NCI-H524 (cell line): ENCODE measurements at regions not wholly inside any gene's neighbourhood (a gene's known extent, or its start where the extent isn't known, plus 50 kb on each side); places are given as distances from the start of the nearest gene placed in this dataset.
A peak's percentile ranks its signal among the peaks of the same experiment; 100 is the strongest.

Experiments used
- DNase-seq, 2 experiments: peaks; one replicate each; lab custom pipeline; 2025; lab: John Stamatoyannopoulos, UW

- DNase-seq = peak in 1 of 2 experiments; percentile 63
Observed at GRCh38 chr6:40798069-40798770, 211.1 kb upstream of the LRFN2 start.

GRCh38 chr6:40796260-40797221, 209.4 kb upstream of the LRFN2 start:
- DNase-seq = peak; percentile 56 to 73

- no peak for DNase-seq
Observed at GRCh38 chr6:40794586-40794985, 207.4 kb upstream of the LRFN2 start.

GRCh38 chr6:40792183-40792582, 205.0 kb upstream of the LRFN2 start:
- DNase-seq = no peak

GRCh38 chr6:40791004-40791403, 203.8 kb upstream of the LRFN2 start:
- peak in 1 of 2 experiments; percentile 30 for DNase-seq

- peak; percentile 21 to 56 for DNase-seq
Observed at GRCh38 chr6:40788661-40789655, 201.8 kb upstream of the LRFN2 start.

GRCh38 chr6:40782355-40782754, 195.2 kb upstream of the LRFN2 start:
- no peak for DNase-seq

- no peak for DNase-seq
Observed at GRCh38 chr6:40780637-40781036, 193.5 kb upstream of the LRFN2 start.

- DNase-seq = no peak
Observed at GRCh38 chr6:40779409-40779808, 192.2 kb upstream of the LRFN2 start.

- no peak for DNase-seq
Observed at GRCh38 chr6:40778918-40779317, 191.8 kb upstream of the LRFN2 start.

- no peak for DNase-seq
Observed at GRCh38 chr6:40778196-40778595, 191.0 kb upstream of the LRFN2 start.

- peak in 1 of 2 experiments; percentile 19 for DNase-seq
Observed at GRCh38 chr6:40774932-40775331, 187.8 kb upstream of the LRFN2 start.

GRCh38 chr6:40770794-40771193, 183.6 kb upstream of the LRFN2 start:
- no peak for DNase-seq

GRCh38 chr6:40764726-40765125, 177.6 kb upstream of the LRFN2 start:
- DNase-seq = peak; percentile 17 to 72

- no peak for DNase-seq
Observed at GRCh38 chr6:40762981-40763380, 175.8 kb upstream of the LRFN2 start.

- DNase-seq = peak; percentile 76 to 91
Observed at GRCh38 chr6:40760887-40761286, 173.7 kb upstream of the LRFN2 start.

GRCh38 chr6:40759838-40760237, 172.7 kb upstream of the LRFN2 start:
- no peak for DNase-seq

GRCh38 chr6:40759264-40759663, 172.1 kb upstream of the LRFN2 start:
- DNase-seq = no peak

GRCh38 chr6:40755749-40756452, 168.7 kb upstream of the LRFN2 start:
- no peak for DNase-seq

GRCh38 chr6:40755046-40755681, 168.0 kb upstream of the LRFN2 start:
- DNase-seq = peak in 1 of 2 experiments; percentile 56
